Mucosa of rectum (tissue), 2 donors: ENCODE measurements at regions not wholly inside any gene's neighbourhood (a gene's known extent, or its start where the extent isn't known, plus 50 kb on each side); places are given as distances from the start of the nearest gene placed in this dataset.

Source experiments
- H3K27ac ChIP-seq, 2 donors: one replicate each; pipeline ENCODE4 v1.7.0; 2013; ENCODE audit warnings: inconsistent platforms in 2 of 2, low read depth in 2 of 2, low read length in 2 of 2
- H3K27me3 ChIP-seq, 2 donors: one replicate each; pipeline ENCODE4 v1.7.0; 2013; ENCODE audit warnings: low read length in 2 of 2; ENCODE audit not compliant: control insufficient read depth in 2 of 2, insufficient read depth in 2 of 2
- H3K36me3 ChIP-seq, 2 donors: one replicate each; pipeline ENCODE4 v1.7.0; 2013; ENCODE audit warnings: low read length in 2 of 2; ENCODE audit not compliant: control insufficient read depth in 2 of 2, insufficient read depth in 2 of 2
- H3K4me1 ChIP-seq, 2 donors: one replicate each; pipeline ENCODE4 v1.7.0; 2013; ENCODE audit warnings: low read length in 2 of 2, mild to moderate bottlenecking in 1 of 2; ENCODE audit not compliant: control insufficient read depth in 2 of 2, insufficient read depth in 2 of 2
- H3K4me3 ChIP-seq, 2 donors: one replicate each; pipeline ENCODE4 v1.7.0; 2013; ENCODE audit warnings: low read length in 2 of 2
- H3K9ac ChIP-seq, 2 donors: one replicate each; pipeline ENCODE4 v1.7.0; 2013; ENCODE audit warnings: low read length in 2 of 2, low read depth in 1 of 2, mild to moderate bottlenecking in 1 of 2
- H3K9me3 ChIP-seq, 2 donors: one replicate each; pipeline ENCODE4 v1.7.0; 2013; ENCODE audit warnings: low read length in 2 of 2; ENCODE audit not compliant: control insufficient read depth in 2 of 2
- donor health status: healthy.
- donor health status: Normal muscosa, but diverticular disease.

DNA sequence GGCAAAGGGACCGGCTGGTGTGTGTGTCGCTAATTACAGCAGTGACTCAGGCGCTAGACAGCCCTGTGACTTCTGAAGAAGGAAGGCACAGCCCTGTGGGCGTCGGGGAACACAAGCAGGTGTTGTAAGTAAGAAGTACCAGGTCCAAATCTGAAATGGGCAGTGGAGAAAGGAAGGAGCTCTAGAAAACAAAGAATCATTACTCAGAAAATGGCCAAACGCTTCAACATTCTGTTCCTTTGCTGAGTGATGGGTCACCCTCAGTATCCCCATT is 106.8 kb downstream of the PXDC1 start:
- H3K27me3 ChIP-seq = no peaks in the 10 kb centered on the region
- H3K4me1 ChIP-seq = no peaks in the 10 kb centered on the region
- H3K4me3 ChIP-seq = no peak overlapping the region
- no peaks in the 10 kb centered on the region for H3K36me3 ChIP-seq
- H3K9ac ChIP-seq = no peak overlapping the region
- H3K27ac ChIP-seq = no peak overlapping the region
- H3K9me3 ChIP-seq = no peaks in the 10 kb centered on the region

DNA sequence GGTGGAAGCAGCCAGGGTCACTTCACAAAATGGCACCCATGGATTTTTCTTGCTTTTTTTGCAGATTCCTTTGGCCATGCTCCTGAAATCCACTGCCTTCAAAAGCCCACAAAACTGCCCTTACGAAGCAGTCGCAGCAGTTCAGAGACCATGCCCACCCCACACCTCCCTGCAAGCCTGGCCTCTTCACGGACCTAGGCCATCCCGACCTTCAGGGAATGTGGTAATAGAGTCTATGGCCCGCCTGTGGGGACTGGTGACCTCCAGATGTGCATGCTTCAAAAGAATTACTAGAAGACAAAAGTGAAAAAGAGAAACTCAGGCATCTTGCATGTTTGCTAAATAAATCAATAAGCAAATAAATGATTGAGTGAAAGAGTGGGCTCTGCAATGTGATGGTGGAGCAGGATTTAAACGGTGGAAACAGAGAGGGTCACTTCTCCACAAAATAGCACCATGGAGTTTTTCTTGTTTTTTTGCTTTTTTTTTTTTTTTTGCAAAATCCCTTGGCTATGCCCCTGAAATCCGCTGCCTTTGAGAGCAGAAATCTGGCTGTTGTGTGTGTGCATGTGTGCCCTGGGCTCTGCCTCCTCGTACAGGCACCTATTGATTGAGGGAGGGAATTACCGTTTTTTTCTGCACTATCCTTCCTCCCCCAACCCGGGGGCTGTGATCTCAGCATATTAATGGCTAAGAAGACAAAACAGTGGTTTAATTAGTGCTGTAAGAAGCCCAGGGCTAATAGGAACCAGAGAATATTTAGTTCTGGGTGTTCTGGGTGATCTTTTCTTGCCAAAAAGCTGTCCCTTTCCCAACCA is 107.4 kb downstream of the PXDC1 start:
- H3K36me3 ChIP-seq = no peaks in the 10 kb centered on the region
- no peak overlapping the region for H3K9ac ChIP-seq
- no peaks in the 10 kb centered on the region for H3K27me3 ChIP-seq
- H3K27ac ChIP-seq = no peak overlapping the region
- no peaks in the 10 kb centered on the region for H3K4me1 ChIP-seq
- H3K9me3 ChIP-seq = no peaks in the 10 kb centered on the region
- no peak overlapping the region for H3K4me3 ChIP-seq

DNA sequence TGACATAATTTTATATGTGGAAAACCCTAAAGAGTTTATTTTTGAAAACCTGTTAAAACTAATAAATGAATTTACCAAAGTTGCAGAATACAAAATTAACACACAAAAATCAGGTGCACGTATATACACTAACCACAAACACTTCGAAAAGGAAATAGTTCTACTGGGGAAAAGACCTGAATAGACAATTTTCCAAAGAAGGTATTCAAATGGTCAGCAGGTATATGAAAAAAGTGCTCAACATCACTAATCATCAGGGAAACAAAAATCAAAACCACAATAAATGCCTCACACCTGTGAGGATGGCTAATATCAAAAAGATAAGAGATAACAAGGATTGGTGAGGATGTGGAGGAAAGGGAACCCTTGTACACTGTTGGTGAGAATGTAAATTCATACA is 110.6 kb downstream of the PXDC1 start:
- no peaks in the 10 kb centered on the region for H3K36me3 ChIP-seq
- no peaks in the 10 kb centered on the region for H3K27me3 ChIP-seq
- no peaks in the 10 kb centered on the region for H3K9me3 ChIP-seq
- no peak overlapping the region for H3K9ac ChIP-seq
- H3K4me3 ChIP-seq = no peak overlapping the region
- no peaks in the 10 kb centered on the region for H3K4me1 ChIP-seq
- H3K27ac ChIP-seq = no peak overlapping the region

DNA sequence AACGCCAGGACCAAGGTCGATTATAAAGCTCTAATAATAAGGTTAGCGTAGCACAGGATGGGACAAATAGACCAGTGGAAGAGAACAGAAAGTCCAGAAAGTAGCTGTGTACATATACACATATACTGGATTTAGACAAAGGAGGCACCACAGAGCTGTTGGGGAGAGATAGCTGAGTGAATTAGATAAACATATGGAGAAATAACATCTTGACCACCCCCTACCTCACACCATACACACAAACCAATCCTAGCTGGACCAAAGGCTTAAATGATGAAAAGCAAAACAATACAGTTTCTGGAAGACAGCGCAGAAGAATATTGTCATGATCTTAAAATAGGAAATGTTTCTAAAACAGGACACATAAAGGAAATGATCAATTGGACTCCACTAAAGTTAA is 112.9 kb downstream of the PXDC1 start:
- Histone ChIP-seq H3K4me1 (no peaks in the 10 kb centered on the region), H3K36me3 (no peaks in the 10 kb centered on the region), H3K27ac (no peak overlapping the region), H3K27me3 (no peaks in the 10 kb centered on the region), H3K9me3 (no peaks in the 10 kb centered on the region), H3K9ac (no peak overlapping the region), H3K4me3 (no peak overlapping the region)

DNA sequence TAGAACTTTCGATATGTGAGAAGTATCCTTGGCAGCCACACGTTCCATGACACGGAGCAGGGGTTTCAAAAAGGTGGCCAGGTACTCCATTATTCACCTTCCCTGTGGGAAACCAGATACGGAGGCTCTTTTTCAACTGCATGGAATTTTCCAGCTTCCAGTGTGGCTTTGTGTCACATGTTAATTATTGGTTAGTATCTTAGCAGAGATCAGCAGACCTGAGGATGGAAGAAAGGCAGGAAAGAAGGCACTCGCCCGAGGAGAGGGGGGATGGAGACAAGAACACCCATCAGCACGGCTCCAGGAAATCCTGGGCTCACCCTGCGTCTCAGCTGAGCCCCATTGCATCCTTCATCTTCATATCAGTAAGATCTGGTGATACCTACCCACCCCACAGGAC is 115.5 kb downstream of the PXDC1 start:
- H3K27ac ChIP-seq = no peak overlapping the region
- no peaks in the 10 kb centered on the region for H3K36me3 ChIP-seq
- H3K4me3 ChIP-seq = no peak overlapping the region
- H3K9ac ChIP-seq = no peak overlapping the region
- H3K4me1 ChIP-seq = no peaks in the 10 kb centered on the region
- no peaks in the 10 kb centered on the region for H3K9me3 ChIP-seq
- no peaks in the 10 kb centered on the region for H3K27me3 ChIP-seq

DNA sequence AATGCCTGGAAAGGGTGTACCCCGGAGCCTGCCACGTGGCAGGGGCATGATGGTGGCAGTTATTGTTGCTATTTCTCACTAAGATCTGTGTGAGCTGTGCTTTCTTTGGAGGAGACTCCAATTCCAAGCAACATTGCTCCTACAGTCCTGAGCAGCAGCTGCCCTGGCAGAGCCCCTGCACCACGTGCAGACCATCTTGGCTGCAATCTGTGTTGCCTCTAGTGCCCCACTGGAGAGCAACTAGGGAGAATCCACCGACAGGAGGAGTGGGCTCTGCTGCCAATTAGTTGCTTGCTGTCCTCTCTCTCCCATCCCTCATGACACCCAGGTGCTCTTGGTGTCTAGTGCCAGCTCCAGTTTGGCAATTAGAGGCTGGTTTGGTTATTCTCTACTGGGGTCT is 116.0 kb downstream of the PXDC1 start:
- H3K27ac ChIP-seq = no peak overlapping the region
- no peaks in the 10 kb centered on the region for H3K4me1 ChIP-seq
- no peaks in the 10 kb centered on the region for H3K36me3 ChIP-seq
- no peaks in the 10 kb centered on the region for H3K9me3 ChIP-seq
- no peaks in the 10 kb centered on the region for H3K27me3 ChIP-seq
- no peak overlapping the region for H3K9ac ChIP-seq
- no peak overlapping the region for H3K4me3 ChIP-seq

DNA sequence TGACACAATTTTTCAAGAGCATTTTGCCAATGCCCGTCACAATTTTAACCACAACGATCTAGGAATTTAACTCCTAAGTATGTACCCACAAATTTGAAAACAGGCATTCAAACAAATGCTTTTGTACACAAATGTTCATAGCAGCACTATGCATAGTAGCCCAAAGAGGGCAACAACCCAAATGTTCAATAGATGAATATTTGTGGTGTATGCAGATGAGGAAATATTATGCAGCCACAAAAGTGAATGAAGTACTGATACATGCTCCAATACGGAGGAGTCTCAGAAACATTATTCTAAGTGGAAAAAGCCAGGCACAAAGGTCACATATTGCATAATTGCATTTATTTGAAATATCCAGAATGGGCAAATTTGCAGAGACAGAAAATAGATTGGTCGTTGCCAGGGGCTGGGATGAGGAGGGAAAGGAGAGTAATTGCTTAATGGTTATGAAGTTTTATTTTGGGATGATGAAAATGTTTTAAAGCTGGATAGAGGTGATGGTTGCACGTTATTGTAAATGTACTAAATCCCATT is 117.2 kb downstream of the PXDC1 start:
- H3K36me3 ChIP-seq = no peaks in the 10 kb centered on the region
- no peaks in the 10 kb centered on the region for H3K27me3 ChIP-seq
- no peaks in the 10 kb centered on the region for H3K4me1 ChIP-seq
- H3K27ac ChIP-seq = no peak overlapping the region
- no peaks in the 10 kb centered on the region for H3K9me3 ChIP-seq
- no peak overlapping the region for H3K9ac ChIP-seq
- H3K4me3 ChIP-seq = no peak overlapping the region

DNA sequence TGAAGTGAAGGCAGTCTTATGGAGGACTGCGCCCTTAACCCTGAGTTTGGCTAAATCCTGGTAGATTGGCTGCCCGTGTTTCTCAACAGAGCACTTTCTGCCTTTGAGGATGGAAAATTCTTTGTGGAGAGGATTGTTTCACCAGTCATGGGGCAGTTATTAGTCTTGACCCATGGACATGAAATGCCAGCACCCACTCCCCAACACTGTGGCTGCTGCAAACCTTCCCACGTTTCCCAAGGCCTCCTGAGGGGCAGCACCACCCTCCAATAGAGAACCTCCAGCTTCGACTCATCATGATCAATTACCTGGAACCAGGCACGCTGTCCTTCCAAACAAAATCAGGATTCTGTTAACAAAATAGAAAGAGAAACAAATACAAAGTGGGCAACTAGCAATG is 117.8 kb downstream of the PXDC1 start:
- no peaks in the 10 kb centered on the region for H3K4me1 ChIP-seq
- no peaks in the 10 kb centered on the region for H3K9me3 ChIP-seq
- no peaks in the 10 kb centered on the region for H3K36me3 ChIP-seq
- no peak overlapping the region for H3K9ac ChIP-seq
- no peaks in the 10 kb centered on the region for H3K27me3 ChIP-seq
- H3K27ac ChIP-seq = no peak overlapping the region
- H3K4me3 ChIP-seq = no peak overlapping the region

DNA sequence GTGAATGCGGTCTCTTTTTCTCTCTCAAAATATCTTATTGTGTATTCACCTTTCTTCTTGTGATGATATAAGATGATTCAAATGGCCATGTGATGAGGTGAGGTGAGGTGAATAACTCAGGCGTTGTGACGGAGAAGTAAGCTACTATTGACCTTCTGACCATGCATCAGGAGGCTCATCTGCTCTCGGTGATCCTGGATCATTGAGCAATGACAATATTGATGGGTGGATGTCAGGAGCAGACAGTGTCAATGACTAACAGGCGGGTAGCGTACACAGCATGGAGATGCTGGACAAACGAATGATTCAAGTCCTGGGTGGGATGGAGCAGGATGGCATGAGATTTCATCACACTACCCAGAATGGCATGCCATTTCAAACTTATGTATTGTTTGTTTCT is 119.6 kb downstream of the PXDC1 start:
- Histone ChIP-seq H3K9me3 (no peaks in the 10 kb centered on the region), H3K9ac (no peak overlapping the region), H3K4me3 (no peak overlapping the region), H3K36me3 (no peaks in the 10 kb centered on the region), H3K27me3 (peaks cover 3% of the 10 kb centered on the region in 2 donors), H3K27ac (no peak overlapping the region), H3K4me1 (no peaks in the 10 kb centered on the region)

DNA sequence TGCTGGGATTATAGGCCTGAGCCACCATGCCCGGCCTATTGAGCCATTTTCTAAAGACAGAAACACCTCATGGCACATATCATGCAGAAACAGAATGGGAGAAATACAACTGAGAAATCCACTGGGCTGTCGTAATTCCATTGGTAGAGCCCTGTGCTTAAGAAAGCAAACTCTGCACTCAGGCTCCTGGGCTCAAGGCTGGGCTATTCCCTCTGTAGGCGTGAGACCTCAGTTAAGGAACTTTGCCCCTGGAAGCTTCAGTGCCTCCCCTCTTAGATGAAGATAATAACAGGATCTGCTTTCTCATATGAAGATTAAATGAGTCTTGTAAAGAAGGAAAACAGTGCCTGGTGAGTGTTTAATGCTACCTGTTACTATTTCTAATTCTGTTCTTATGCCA is 120.3 kb downstream of the PXDC1 start:
- H3K4me1 ChIP-seq = no peaks in the 10 kb centered on the region
- H3K36me3 ChIP-seq = no peaks in the 10 kb centered on the region
- no peak overlapping the region for H3K27ac ChIP-seq
- no peak overlapping the region for H3K4me3 ChIP-seq
- peaks cover 3% of the 10 kb centered on the region in 2 donors for H3K27me3 ChIP-seq
- H3K9ac ChIP-seq = no peak overlapping the region
- H3K9me3 ChIP-seq = no peaks in the 10 kb centered on the region
